Breast epithelium (tissue), 4 donors: ENCODE measurements at regions not wholly inside any gene's neighbourhood (a gene's known extent, or its start where the extent isn't known, plus 50 kb on each side); places are given as distances from the start of the nearest gene placed in this dataset.

Source experiments
- DNase-seq, 2 donors: peaks; one replicate each; pipeline ENCODE4 v3.0.0-alpha.2; 2019; ENCODE audit warnings: low spot score in 2 of 2
- H3K27ac ChIP-seq, 2 donors: fragments of 200-600 bp; sonication (generic) in 1 of 2; one replicate each; pipeline ENCODE4 v1.5.1; 2016 to 2019; ENCODE audit warnings: mild to moderate bottlenecking in 1 of 2
- H3K27me3 ChIP-seq, 2 donors: fragments of 200-600 bp; sonication (generic) in 1 of 2; one replicate each; pipeline versions ENCODE4 v1.5.1 to v1.6.0; 2017 to 2019; ENCODE audit warnings: control low read depth in 1 of 2, mild to moderate bottlenecking in 1 of 2
- H3K36me3 ChIP-seq: fragments of 200-600 bp; one replicate; pipeline ENCODE4 v1.5.1; 2019
- H3K4me1 ChIP-seq, 2 donors: fragments of 200-600 bp; sonication (generic); one replicate each; pipeline ENCODE4 v1.5.1; 2016 to 2019; ENCODE audit warnings: control low read depth in 1 of 2
- H3K4me3 ChIP-seq, 3 donors: fragments of 200-600 bp; sonication (generic); 1 replicate in 2 of 3; 2 replicates in 1 of 3; pipeline ENCODE4 v1.5.1; 2016 to 2019; ENCODE audit warnings: mild to moderate bottlenecking in 3 of 3, moderate library complexity in 2 of 3
- H3K9me3 ChIP-seq, 2 donors: fragments of 200-600 bp; sonication (generic) in 1 of 2; one replicate each; pipeline ENCODE4 v1.5.1; 2016 to 2019; ENCODE audit warnings: control low read depth in 1 of 2
- CTCF ChIP-seq, 3 donors: fragments of 450-650 bp; IDR thresholded peaks; one replicate each; pipeline ENCODE4 v1.5.1; 2016 to 2017; ENCODE audit warnings: antibody characterized with exemption in 3 of 3, mild to moderate bottlenecking in 3 of 3, moderate library complexity in 3 of 3
- POLR2A ChIP-seq: fragments of 450-650 bp; IDR thresholded peaks from one replicate; pipeline ENCODE4 v1.6.1; 2016; ENCODE audit warnings: antibody characterized with exemption, mild to moderate bottlenecking, moderate library complexity
- POLR2AphosphoS5 ChIP-seq, 3 donors: sonication (generic); formaldehyde crosslinking; IDR thresholded peaks; one replicate each; pipeline ENCODE4 v1.6.1; 2017; ENCODE audit warnings: antibody characterized with exemption in 3 of 3
- intact Hi-C: fragments of 100-400 bp; cut with DNase I; formaldehyde crosslinking; loops from one replicate; pipeline ENCODE4 v1.15.1; 2023; ENCODE audit warnings: low total_unique reads

GRCh38 chr6:111957623-111958315 lies 84.5 kb upstream of the FYN start:
- Histone ChIP-seq H3K27me3 (no peaks in the 10 kb centered on the region), H3K36me3 (no peaks in the 10 kb centered on the region)
- TF ChIP-seq POLR2A (no peak), POLR2AphosphoS5 (IDR thresholded peaks at IDR 0.05) (no peak), CTCF (IDR thresholded peaks at IDR 0.05) (no peak)

GRCh38 chr6:111958534-111958933 lies 85.3 kb upstream of the FYN start:
- H3K27ac ChIP-seq, result no peak overlapping the region
- no peaks in the 10 kb centered on the region for H3K27me3 ChIP-seq
- no peak overlapping the region for H3K4me3 ChIP-seq
- H3K9me3 ChIP-seq, result no peaks in the 10 kb centered on the region
- TF ChIP-seq POLR2A, result no peak
- TF ChIP-seq POLR2AphosphoS5 (IDR thresholded peaks at IDR 0.05), result no peak
- no peak for TF ChIP-seq CTCF (IDR thresholded peaks at IDR 0.05)
- no peak for DNase-seq
- no peaks in the 10 kb centered on the region for H3K36me3 ChIP-seq
- intact Hi-C loops, result no loop called here
- H3K4me1 ChIP-seq, result no peaks in the 10 kb centered on the region

More at GRCh38 chr6:111957623-111958315, 84.5 kb upstream of the FYN start:
- H3K4me1 ChIP-seq, result no peaks in the 10 kb centered on the region
- DNase-seq, result no peak
- H3K4me3 ChIP-seq, result no peak overlapping the region
- intact Hi-C loops, result no loop called here
- no peaks in the 10 kb centered on the region for H3K9me3 ChIP-seq
- H3K27ac ChIP-seq, result no peak overlapping the region

- no peak for TF ChIP-seq CTCF (IDR thresholded peaks at IDR 0.05)
- TF ChIP-seq POLR2AphosphoS5 (IDR thresholded peaks at IDR 0.05), result no peak
- no peak for TF ChIP-seq POLR2A
- intact Hi-C loops, result no loop called here
- no peaks in the 10 kb centered on the region for H3K9me3 ChIP-seq
- H3K27me3 ChIP-seq, result no peaks in the 10 kb centered on the region
- DNase-seq, result no peak
- no peaks in the 10 kb centered on the region for H3K4me1 ChIP-seq
- no peaks in the 10 kb centered on the region for H3K36me3 ChIP-seq
- no peak overlapping the region for H3K4me3 ChIP-seq
- no peak overlapping the region for H3K27ac ChIP-seq
Measured at GRCh38 chr6:111959766-111960165, 86.5 kb upstream of the FYN start.

GRCh38 chr6:111967131-111967530 lies 86.8 kb upstream of the CCN6 start:
- Histone ChIP-seq H3K9me3 (no peaks in the 10 kb centered on the region), H3K4me3 (no peak overlapping the region), H3K4me1 (no peaks in the 10 kb centered on the region), H3K27me3 (no peaks in the 10 kb centered on the region), H3K36me3 (no peaks in the 10 kb centered on the region), H3K27ac (no peak overlapping the region)
- DNase-seq, result no peak
- TF ChIP-seq POLR2A, result no peak
- intact Hi-C loops, result no loop called here

GRCh38 chr6:111970426-111970825 lies 83.5 kb upstream of the CCN6 start:
- H3K9me3 ChIP-seq, result no peaks in the 10 kb centered on the region
- H3K36me3 ChIP-seq, result no peaks in the 10 kb centered on the region
- no peak overlapping the region for H3K4me3 ChIP-seq
- H3K4me1 ChIP-seq, result no peaks in the 10 kb centered on the region
- H3K27me3 ChIP-seq, result no peaks in the 10 kb centered on the region
- intact Hi-C loops, result no loop called here
- no peak for TF ChIP-seq POLR2AphosphoS5 (IDR thresholded peaks at IDR 0.05)
- no peak for TF ChIP-seq POLR2A
- no peak overlapping the region for H3K27ac ChIP-seq
- no peak for DNase-seq

GRCh38 chr6:111971181-111971841 lies 82.6 kb upstream of the CCN6 start:
- no peaks in the 10 kb centered on the region for H3K36me3 ChIP-seq
- DNase-seq, result no peak
- intact Hi-C loops, result no loop called here
- TF ChIP-seq POLR2AphosphoS5 (IDR thresholded peaks at IDR 0.05), result no peak
- no peak overlapping the region for H3K4me3 ChIP-seq
- H3K27ac ChIP-seq, result no peak overlapping the region
- H3K4me1 ChIP-seq, result no peaks in the 10 kb centered on the region
- no peaks in the 10 kb centered on the region for H3K27me3 ChIP-seq
- H3K9me3 ChIP-seq, result no peaks in the 10 kb centered on the region
